Fibroblast of the aortic adventitia (primary cell): ENCODE measurements at regions not wholly inside any gene's neighbourhood (a gene's known extent, or its start where the extent isn't known, plus 50 kb on each side); places are given as distances from the start of the nearest gene placed in this dataset.

Experiments used
- DNase-seq: peaks from one replicate; pipeline ENCODE4 v3.0.0-alpha.2; 2010; ENCODE audit warnings: low read depth
- H3K4me3 ChIP-seq: 2 replicates; pipeline ENCODE4 v1.5.1; 2011; ENCODE audit warnings: low read depth, mild to moderate bottlenecking, control low read depth, low read length, moderate library complexity
- TF ChIP-seq, protein P1 (sequence below): IDR thresholded peaks from 2 replicates; pipeline ENCODE4 v1.5.1; 2011; ENCODE audit warnings: mild to moderate bottlenecking, low read length, control low read depth, inconsistent platforms; ENCODE audit not compliant: insufficient read depth

DNA sequence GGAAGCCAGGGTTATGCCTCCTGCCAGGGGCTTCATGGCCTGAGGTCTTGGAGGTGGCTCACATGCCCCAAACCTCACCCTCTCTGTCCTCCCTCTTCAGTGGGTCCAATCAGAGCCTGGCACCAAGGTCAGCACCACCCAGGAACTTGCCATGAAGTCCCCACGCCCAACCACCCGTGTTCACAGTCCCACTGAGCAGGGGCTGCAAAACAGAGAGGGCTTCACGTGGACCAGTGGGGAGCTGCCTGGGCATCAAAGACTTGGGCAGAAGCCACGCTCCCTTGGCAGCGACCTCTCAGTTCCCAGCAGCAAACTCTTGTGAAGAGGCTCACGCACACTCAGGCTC, 425.8 kb upstream of the B3GAT1 start:
- DNase-seq, result no peak
- TF ChIP-seq, protein P1, sequence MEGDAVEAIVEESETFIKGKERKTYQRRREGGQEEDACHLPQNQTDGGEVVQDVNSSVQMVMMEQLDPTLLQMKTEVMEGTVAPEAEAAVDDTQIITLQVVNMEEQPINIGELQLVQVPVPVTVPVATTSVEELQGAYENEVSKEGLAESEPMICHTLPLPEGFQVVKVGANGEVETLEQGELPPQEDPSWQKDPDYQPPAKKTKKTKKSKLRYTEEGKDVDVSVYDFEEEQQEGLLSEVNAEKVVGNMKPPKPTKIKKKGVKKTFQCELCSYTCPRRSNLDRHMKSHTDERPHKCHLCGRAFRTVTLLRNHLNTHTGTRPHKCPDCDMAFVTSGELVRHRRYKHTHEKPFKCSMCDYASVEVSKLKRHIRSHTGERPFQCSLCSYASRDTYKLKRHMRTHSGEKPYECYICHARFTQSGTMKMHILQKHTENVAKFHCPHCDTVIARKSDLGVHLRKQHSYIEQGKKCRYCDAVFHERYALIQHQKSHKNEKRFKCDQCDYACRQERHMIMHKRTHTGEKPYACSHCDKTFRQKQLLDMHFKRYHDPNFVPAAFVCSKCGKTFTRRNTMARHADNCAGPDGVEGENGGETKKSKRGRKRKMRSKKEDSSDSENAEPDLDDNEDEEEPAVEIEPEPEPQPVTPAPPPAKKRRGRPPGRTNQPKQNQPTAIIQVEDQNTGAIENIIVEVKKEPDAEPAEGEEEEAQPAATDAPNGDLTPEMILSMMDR, result no peak
- H3K4me3 ChIP-seq, result no peak overlapping the region

DNA sequence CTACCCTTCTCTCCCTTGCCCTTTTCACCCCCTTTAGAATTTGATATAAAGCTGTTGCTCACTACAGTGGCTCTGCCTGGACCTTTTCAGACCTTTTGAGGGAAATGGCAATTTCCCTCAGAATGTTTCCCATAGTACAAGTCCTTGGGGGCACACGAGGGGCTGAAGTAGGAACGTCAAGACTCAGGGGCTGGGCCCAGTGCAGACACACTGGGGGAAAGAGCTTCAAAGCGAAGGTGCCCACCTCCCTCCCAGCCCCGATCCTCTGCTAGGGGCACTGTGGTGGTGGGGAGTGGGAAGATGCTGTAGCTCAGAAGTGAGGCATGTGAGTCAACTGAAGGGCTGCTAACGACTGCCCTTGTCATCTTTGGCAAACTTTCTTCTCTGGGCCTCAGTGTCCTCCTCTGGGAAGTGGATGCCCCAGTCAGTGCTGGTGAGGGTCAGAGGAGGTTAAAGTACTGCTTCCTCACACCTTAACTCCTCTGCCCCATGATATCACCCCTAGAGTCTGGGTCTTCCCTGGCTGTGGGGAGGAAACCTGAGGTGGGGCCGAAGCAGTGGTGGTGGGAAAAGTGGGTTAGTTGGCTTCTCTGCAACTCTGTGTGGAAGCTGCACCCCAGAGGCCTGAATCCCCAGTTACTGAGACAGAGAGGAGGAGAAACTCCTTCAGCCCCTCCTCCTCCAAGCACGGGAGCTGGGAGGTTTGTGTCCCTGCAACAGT, 425.3 kb upstream of the B3GAT1 start:
- TF ChIP-seq, protein P1, result no peak
- no peak for DNase-seq
- H3K4me3 ChIP-seq, result no peak overlapping the region

DNA sequence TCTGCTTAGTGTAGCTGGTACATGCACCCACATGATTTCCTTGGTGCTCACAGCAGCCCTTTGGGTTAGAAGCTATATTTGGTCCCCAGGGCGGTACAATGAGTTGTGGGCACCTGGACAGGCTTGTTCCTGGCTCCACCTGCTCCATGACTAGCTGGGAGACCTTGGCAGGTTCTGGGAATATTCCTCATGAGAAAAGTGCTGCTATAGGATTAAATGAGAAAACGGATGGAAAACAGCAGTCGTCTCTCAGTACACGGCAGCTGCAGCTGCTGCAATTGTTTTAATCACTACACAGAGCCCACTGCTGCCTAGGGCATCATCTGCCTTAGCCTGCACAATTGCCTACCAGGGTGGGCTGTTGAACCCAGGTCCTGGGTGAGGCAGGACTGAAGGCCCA, 424.5 kb upstream of the B3GAT1 start:
- H3K4me3 ChIP-seq, result no peak overlapping the region
- TF ChIP-seq, protein P1, result no peak
- no peak for DNase-seq

DNA sequence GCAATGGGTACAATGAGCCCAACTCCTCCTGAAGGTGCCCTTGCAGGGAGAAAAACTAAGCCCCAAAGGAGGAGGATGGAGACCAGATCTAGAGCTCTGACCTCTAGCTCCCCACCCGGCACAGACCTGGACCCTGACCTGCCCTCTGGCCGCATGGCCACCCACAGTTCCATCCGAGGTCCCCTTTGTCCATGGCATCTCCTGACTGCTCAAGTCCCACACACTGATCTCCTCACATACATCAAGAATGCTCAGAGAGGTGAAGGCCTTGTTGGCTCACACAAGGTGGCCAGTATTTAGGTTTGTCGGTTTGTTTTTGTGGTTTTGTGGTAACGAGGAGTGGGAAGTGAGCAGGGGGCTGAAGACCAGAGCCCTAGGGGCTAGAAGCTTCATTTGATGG, 423.5 kb upstream of the B3GAT1 start:
- TF ChIP-seq, protein P1, result no peak
- DNase-seq, result no peak
- no peak overlapping the region for H3K4me3 ChIP-seq

DNA sequence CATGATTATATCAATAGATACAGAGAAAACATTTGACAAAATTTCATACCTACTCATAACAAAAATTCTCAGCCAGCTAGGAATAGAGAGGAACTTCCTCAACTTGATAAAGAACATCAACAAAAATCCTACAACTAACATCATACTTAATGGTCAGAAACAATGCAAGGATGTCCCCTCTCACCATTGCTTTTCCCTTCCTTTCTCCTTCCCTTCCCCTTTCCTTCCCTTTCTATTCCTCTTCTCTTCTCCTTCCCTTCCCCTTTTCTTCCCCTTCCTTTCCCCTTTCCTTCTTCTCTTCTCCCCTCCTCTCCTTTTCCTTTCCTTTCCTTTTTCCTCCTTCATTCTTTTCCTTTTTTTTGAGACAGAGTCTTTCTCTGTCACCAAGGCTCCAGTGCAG, 418.3 kb upstream of the B3GAT1 start:
- H3K4me3 ChIP-seq, result no peak overlapping the region
- TF ChIP-seq, protein P1, result no peak
- DNase-seq, result no peak

DNA sequence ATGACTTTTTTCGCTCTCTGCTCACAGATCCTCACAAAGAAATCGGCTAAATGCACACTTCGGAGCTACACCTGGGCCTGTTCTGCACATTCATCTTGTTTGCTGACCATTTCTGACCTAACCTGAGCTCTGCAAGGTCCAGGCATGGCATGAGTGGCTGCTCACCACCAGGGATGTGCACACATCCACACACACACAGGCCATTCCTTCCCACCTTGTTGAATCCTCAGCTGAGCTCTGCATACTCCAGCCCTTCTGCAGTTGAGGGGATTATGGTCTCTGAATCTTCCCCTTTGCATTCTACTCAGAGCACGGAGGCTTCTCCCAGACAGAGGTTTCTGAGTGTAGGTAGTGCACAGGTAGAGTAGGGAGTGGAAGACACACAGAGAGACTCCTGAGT, 411.9 kb upstream of the B3GAT1 start:
- TF ChIP-seq, protein P1, result no peak
- no peak for DNase-seq
- H3K4me3 ChIP-seq, result no peak overlapping the region

DNA sequence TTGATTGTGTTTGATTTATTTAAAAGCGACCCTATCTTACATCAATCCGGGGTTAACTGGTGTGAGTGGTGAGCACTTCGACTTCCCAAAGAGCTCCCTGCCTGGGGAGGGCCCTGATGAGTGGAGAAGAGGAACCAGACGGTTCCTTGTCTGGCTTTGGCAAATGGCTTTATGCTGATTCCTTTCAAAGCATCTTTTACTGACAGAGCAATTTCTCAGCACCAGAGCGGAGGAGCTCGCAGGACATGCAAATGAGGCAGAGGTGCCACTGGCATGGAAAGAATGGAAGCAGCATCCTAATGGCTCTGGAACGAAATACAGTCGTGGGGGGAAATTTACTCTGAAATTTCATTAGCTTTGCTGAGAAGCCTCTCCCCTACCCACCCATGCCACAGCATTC, 410.9 kb upstream of the B3GAT1 start:
- TF ChIP-seq, protein P1, result no peak
- DNase-seq, result no peak
- no peak overlapping the region for H3K4me3 ChIP-seq
